HG02678 (cell line): ENCODE measurements at regions not wholly inside any gene's neighbourhood (a gene's known extent, or its start where the extent isn't known, plus 50 kb on each side); places are given as distances from the start of the nearest gene placed in this dataset.

ENCODE experiments used
- ATAC-seq: cut with Tn5 transposase; IDR thresholded peaks from one replicate; pipeline ENCODE4 v1.9.1; 2021; ENCODE audit warnings: mild to moderate bottlenecking, moderate library complexity; ENCODE audit not compliant: unreplicated experiment

DNA sequence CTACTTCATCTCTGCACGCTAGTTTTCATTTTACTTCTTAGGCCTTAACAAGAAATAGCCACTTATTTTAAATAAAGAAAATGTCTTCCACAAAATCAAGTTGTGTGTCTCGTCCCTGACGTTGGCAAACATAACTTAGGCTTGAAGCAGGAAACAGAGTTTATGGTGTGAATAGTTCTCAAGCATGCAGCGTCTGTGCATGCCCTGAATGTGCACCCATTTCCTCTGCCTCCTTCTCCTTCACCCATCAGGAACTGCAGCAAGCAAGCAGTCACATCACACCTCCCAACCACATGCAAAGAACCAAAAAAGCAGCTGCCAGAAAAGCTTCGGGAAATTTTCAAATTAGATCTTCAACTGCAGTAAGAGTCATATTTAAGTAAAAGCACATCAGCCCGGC is 424.0 kb upstream of the IRX4 start:
- ATAC-seq: no peak

DNA sequence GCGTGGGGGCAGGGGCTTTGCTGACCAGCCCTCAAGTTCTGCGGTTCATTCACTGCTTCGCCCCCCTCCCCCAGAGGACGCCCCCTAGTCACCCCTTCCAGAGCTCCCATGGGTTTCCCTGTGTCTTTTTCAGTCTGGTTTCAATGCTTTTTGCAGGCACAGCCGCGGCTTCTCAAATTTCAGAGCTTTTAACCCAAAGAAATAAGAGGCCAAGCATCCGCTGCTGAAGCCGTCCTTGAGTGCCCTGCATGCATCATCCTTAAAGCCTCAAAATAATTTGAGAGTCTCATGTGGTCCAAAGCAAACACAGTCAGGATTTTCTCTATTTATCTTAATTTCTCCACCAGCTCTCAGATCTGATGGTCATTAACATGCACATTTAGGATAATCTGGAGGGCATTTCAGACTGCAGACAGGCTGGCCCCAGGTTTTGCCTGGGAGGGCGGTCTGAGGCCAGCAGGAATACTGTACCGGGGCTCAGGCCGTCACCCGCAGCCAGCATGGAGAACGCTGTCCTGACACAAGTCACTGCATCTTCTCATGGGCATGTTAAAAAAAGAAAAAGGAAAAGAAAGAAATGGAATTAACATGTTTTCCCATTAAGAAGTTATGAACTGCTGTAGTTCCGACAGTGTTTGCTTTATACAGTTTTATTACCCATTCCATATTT is 420.8 kb upstream of the IRX4 start:
- no peak for ATAC-seq

DNA sequence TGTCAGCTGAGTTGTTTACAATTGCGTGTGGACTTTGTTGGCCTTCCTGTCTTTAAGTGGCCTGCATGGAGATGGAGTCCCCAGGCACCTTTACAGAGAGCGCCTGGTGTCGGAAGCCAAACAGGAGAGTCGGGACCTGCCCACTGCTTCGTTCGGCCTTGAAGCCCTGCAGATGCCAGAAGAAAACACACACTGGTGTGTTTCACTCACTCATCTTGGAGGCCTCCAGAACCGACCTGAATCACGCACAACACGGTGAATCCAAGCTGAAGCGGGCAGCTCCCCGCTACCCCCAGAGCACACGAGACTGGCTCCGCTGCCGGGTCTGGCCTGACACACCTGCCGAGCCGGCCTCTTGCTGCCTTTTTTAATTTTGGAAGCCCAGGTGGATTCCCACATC is 419.4 kb upstream of the IRX4 start:
- ATAC-seq: no peak

DNA sequence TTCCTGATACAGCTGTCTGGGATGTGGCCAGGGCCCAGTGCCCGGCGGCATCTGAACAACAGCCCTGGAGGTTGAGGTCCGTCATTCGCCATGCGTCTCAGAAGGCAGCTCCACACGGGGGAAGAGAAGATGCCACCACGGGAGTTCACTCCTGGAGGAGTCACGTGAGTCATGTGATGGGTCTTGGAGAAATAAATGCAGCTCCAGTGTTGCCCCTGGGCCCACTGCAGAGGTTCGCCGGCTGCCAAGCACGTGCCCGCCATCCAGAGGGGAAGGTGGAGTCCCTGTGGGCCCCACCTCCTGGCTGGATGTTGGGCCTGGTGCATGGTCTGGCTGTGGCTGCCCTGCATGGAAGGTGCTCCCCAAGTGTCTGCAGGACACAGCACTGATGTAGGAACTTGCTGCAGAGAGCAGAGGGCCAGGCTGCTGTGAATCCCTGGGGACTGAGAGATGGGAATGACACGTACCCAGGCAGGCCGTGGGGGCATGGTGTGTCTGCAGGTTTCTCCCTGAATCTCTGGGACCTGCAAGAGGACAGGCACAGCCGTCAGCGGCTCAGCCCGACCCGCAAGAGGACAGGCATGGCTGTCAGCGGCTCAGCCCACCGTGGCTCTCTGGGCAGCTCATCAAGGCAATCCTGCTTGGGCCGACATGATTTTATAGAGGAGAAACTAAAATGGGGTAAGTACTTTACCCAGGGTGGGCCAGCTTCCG is 418.3 kb upstream of the IRX4 start:
- ATAC-seq: no peak

DNA sequence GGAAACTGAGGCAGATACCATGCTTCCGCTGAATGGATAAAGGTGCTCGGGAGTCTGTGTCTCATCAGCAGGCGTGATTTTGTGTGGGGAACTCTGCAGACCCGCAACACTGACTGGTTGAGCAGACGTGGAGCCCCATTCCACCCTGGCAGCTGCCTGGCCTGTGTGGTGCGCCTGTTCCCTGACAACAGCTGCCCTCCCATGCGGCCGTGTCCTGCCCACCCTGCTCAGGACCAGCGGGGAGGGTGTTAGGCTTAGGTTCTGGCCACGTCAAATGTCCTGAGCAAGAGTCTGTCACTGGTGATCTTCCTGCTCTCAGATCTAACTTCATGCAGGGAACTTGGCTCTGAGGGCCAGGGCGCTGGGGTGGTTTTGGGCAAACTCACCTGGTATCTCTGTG is 417.7 kb upstream of the IRX4 start:
- ATAC-seq: no peak

DNA sequence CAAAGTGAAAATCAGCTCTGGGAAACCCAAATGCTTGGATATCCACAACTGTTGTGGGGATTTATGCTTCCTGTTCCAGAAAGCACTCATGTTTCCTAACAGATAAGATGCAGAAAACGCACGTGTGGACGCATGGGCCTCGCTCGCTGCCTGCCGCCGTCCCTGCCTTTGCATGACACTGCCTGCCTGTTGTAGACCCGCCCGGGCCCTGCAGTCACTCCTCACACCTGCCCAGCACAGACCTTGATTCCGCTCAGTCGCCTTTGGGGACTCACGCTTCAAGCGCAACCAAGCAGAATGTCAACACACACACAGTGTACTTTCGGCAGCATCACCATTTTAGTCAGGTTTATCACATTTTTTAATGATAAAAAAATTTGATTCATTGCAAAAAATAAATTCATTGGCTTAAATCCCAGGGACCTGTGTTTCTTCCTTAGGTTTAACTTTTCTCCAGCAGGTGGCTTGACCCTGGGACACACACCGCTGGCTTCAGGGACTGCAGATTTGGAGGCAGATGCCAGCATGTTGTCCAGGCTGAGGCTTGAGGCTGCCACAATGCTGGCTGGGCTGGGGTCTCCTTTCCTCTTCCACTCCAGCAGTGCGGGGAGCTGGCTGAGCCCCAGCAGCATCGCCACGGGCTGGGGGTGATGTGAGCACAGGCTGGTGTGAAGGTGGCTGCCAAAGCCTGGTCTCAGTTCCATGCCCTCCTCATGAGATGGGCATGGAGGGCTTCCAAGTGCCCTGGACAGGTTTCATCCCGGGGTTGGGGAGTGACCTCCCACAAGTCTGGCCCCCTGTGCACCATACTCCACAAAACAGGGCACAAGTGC is 416.9 kb upstream of the IRX4 start:
- ATAC-seq: no peak

DNA sequence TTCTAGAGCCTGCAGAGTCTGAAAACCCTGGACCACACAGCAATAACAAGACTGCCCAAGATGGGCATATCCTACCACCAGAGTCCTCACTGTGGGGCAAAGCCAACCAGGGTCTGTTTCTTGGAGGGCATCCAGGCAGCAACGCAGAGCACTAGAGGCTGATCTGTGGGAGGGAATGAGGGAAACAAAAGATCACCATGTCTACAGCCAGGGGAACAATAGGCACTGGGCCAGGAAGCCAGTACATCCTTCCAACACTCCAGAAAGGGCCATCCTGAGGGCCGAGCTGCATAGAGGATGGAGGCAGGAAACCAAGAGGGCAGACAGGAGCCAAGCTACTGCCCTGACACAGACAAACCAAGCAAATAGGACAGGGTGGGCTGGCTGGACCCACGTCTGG is 416.1 kb upstream of the IRX4 start:
- no peak for ATAC-seq

DNA sequence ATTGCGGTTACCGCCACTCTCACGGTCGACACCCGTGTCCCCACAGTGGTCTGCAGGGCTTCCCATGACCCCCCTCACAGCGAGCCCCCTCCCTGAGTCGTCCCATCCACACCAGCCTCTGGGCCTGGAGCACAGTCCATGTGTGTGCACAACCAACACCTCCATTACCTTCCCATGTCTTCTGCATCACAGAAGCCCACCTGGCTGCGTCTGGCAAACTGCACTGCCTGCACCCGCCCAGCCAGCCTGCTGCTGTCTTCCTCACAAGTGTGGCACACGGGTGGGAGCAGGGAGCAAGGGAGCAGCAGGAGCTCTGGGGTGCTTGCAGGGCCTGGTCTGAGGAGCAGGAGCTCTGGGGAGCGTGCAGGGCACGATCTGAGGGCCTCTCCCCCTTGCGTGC is 415.3 kb upstream of the IRX4 start:
- no peak for ATAC-seq

DNA sequence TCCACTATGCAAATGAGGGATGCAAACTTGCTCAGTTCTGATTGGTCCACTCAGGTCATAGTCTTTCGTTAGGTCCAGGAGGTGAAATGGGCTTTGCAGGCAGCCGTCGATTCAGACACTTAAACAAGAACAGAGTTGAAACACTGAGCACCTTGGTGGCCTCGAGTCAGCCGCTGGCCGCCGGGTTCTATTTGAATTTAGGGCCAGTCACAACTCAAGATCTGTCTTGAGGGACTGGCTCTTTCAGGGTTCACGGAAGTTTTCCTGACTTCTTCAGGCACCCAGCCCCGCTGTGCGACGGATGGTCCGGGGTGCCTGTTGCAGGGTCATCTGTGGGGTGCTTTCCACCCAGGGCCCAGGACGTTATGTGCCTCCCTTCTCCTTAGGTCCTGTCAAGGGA is 412.8 kb upstream of the IRX4 start:
- ATAC-seq: no peak

DNA sequence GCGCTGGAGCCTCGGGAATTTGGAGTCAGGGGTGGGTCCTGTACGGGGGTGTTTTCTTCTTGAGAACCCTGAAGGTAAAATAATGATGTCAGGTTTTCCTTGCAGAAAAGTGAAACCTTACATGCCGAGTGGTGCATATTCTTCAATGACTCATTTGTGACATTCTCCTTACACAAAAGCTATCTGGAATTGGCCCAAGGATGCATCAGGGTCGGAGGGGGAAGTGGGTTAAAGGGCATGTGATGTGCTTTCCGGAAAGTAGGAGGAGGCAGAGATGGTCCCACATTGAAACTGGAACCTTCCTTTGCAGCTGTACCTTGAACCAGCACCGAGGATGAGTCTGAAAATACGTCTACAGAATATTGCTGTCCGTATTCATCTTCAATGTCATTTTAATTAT is 411.2 kb upstream of the IRX4 start:
- no peak for ATAC-seq

DNA sequence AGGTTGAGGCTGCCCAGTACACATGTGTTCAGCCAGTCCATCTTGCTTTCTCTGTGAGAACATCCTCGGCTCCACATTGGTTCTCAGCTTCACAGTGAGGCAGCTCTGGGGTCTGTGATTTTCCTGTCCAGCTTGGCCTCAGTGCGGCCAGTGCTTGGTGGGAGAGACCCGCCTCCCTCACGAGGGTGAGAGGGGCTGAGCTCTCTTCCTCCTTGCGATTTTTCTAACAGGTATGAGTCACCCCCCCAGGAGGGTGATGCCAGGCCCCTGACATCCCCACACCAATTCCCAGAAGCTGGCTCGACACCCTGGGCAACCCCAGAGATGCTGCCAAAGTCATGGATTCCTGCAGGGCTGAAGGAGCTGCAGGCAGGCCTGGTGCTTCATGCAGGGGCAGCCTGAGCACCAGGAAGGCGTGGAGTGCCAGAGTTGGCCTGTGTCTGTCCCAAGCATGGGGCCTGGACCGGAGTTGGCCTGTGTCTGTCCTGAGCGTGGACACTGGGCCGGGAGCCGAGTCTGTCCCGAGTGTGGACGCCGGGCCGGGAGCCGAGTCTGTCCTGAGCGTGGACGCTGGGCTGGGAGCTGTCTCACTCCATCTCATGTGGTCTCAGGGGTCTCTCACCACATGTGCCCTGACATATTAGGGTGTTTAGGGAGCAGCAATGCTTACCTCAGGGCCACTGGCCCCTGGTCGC is 408.6 kb upstream of the IRX4 start:
- no peak for ATAC-seq

DNA sequence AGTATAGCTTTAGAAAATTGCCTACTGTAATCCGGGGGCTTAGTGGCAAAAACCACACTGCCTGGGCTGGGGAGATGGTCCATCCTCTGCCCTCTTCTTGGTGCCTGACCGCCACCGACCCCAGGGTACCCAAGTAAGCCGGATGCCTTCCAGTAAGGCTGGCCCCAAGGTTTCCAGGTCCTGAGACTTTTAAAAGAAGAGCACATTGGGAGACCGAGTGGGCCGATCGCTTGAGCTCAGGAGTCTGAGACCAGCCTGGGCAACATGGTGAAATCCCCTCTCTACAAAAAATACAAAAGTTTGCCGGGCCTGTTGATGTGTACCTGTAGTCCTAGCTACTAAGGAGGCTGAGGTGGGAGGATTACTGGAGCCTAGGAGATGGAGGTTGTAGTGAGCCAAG is 406.7 kb upstream of the IRX4 start:
- no peak for ATAC-seq

DNA sequence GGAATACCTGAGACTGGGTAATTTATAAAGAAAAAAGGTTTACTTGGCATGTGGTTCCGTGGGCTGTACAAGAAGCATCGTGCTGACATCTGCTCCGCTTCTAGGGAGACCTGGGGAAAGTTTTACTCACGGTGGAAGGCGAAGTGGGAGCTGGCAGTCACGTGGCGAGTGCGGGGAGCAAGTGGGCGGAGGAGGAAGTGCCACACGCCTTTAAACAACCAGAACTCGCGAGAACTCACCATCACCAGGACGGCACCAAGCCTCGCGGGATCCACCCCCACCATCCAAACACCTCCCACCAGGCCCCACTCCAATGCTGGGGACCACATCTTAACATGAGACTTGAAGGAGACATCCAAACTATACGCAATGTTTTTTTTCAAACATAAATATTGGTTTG is 406.2 kb upstream of the IRX4 start:
- ATAC-seq: no peak

DNA sequence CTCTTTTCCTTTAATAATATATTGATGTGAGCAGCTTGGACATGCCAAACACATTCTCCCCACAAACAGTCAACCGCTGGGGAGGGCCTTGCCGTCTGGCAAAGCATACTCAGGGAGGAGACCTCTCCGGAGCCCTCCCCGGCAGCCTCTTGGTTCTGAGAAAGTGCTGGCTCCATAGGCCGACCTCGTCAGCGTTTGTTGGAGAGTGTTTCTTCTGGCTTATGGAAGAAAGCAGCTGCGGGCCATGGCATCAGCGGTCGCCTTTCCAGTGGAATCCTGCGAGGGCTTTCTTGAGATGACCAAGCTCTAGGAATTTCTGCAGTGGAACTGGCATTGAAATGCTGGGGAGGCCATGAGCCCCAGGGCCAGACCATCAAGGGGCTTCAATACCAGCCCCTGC is 405.7 kb upstream of the IRX4 start:
- no peak for ATAC-seq

DNA sequence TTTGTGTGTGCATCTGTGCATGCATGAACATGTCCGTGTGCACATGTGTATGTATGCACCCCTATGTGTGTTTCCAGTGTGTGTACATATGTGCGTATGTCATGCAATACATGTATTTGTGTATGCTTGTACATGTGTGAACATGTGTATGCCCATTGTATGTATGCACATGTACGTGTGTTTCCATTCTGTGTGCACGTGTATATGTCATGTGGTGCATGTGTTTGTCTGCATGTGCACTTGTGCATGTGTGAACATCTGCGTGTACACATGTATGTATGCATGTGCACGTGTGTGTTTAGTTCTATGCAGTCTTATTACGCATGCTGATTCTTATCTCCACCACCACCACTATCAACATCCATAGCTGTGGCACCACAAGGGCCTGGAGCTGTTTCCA is 403.5 kb upstream of the IRX4 start:
- ATAC-seq: no peak

DNA sequence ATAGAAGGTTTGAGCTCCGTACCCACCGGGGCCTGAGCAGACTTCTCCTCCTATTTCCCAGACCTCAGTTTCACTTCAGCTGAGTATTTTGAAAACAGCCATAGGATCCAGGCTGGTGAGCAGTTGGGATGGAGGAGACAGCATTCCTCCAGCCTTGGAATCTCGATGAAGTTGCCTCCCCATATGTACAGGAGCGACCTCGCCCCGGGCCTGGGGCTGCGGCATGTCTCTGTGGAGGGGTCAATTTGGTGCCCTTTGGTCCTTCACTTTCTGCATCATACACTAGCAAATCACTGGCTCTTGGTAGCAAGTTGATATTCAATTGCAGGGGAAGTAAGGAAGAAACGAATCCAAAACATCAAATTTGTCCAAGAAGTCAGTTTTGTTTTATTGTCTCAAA is 402.0 kb upstream of the IRX4 start:
- no peak for ATAC-seq

DNA sequence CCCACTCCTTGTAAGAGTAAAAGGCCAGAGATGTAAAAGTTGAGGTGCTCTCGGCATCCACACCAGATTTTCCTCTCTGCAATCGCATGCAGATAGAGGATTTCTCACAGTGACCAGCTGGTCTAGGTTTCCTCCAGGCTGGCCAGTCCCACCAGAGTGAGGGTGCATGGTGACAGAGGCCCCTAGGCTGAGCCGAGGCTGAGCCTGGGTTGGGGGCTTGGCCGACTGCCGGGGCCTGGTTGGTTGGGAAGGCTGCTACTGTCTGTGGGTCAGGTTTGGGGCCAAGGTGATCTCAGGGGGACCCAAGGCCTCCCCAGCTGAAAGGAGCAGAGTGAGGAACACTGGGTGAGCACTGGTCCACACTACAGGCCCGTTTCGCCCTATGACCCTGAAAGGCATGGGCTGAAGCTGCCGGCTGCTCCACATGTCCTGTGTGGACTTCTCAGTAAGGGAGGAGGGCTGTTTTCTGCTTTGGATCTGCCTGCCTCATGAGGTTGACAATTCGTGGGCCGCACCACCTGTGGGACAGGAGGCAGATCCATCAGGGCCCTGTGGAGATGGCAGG is 400.8 kb upstream of the IRX4 start:
- ATAC-seq: no peak

DNA sequence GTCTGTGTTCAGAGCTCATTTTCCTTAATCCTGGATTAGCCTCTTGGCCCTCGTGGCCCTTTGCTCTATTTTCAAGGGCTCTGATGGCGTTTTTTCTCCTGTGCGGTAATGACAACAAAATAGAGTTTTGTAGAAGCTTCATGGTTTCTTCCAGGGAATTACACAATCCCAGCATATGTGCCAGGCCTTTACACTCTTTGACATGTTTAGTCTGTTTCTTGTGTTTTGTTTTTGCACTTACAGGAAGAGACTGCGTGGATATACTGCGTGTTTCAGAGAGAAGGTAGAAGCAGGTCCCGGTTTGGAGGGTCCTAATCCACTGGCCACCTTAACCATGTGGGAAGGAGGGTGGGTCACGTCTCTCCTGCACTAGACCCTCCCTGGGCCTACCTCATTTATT is 400.2 kb upstream of the IRX4 start:
- no peak for ATAC-seq

DNA sequence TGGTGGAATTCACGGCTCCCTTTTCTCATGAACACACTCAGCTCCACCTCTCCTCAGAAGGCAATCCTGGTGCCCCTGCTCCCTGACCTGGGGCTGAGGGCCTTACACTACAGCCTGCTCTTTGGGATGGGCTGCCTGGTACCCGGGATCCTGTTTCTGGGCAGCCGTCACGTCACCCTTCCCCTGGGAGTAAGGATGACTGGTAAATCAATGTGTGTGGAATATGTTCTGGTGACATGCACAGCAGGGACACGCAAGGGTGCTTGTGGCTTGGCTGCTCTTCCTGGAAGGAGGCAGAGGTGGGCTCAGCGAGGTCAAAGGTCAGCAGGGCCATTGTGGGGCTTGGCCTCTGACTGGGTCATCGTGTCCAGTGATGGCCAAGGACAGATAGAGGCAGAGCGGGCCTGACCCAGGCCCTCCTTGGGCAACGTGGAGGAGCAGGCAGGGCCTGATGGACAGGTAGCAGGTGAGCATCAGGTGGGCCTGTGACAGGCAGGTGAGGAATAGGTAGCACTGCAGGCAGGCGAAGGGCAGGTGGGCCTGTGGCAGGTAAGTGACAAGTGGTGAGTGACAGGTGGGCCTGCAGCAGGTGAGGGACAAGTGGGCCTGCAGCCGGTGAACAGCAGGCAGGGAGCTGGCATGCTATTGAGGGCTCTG is 399.4 kb upstream of the IRX4 start:
- no peak for ATAC-seq

DNA sequence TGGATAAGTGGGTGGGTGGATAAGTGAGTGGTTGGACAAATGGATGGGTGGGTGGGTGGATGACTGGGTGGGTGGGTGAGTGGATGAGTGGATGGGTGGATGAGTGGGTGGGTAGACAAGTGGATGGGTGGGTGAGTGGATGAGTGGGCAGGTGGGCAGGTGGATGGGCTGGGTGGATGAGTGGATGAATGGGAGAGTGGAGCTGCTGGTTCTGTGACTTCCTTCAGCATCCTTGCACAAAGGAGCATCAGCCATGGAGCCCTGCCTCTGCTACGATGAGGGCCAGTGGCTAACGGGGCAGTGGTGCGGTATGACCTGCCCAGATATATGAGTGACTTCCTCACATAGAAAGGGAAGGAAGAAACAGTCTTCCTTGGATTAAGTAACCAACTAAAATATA is 398.7 kb upstream of the IRX4 start:
- ATAC-seq: no peak

DNA sequence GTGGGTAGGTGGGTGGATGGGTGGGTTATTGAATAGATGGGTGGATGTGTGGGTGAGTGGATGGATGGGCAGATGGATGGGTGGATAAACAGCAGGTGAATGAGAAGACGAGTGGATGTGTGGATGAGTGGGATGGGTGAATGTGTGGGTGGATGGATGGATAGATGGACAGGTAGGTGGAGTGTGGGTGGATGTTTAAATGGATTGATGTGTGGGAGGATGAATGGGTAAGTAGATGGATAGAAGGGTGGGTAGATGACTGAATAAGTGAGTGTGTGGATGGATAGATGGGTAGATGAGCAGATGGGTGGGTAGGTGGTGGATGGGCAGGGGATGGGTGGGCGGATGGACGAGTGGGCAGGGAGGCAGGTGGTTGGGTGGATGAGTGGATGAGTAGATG is 397.6 kb upstream of the IRX4 start:
- ATAC-seq: no peak
